ENCODE measurements at regions not wholly inside any gene's neighbourhood (a gene's known extent, or its start where the extent isn't known, plus 50 kb on each side); places are given as distances from the start of the nearest gene placed in this dataset.

- no peak for TF ChIP-seq NR3C1 (IDR thresholded peaks at IDR 0.05)
- TF ChIP-seq JUN (IDR thresholded peaks at IDR 0.05) = no peak
- no peak for TF ChIP-seq POLR2A (IDR thresholded peaks at IDR 0.05; ENCODE audit: low read length)
- TF ChIP-seq CHD2 (IDR thresholded peaks at IDR 0.05; ENCODE audit: low read length, partially characterized antibody) = no peak
- TF ChIP-seq RAD21 (conservative IDR thresholded peaks at IDR 0.05 in 1 of 2, IDR thresholded peaks at IDR 0.05 in 1 of 2) = no peak
- TF ChIP-seq, protein P1, sequence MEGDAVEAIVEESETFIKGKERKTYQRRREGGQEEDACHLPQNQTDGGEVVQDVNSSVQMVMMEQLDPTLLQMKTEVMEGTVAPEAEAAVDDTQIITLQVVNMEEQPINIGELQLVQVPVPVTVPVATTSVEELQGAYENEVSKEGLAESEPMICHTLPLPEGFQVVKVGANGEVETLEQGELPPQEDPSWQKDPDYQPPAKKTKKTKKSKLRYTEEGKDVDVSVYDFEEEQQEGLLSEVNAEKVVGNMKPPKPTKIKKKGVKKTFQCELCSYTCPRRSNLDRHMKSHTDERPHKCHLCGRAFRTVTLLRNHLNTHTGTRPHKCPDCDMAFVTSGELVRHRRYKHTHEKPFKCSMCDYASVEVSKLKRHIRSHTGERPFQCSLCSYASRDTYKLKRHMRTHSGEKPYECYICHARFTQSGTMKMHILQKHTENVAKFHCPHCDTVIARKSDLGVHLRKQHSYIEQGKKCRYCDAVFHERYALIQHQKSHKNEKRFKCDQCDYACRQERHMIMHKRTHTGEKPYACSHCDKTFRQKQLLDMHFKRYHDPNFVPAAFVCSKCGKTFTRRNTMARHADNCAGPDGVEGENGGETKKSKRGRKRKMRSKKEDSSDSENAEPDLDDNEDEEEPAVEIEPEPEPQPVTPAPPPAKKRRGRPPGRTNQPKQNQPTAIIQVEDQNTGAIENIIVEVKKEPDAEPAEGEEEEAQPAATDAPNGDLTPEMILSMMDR (IDR thresholded peaks at IDR 0.05) = no peak
These were observed 1109.0 kb upstream of the CHAC2 start for GRCh38 chr2:52658598-52658997.

Data from A549 (cell line).